GM21529 (cell line): ENCODE measurements at regions not wholly inside any gene's neighbourhood (a gene's known extent, or its start where the extent isn't known, plus 50 kb on each side); places are given as distances from the start of the nearest gene placed in this dataset.

Source experiments
- ATAC-seq: cut with Tn5 transposase; IDR thresholded peaks from one replicate; pipeline ENCODE4 v1.9.1; 2021; ENCODE audit not compliant: unreplicated experiment

- ATAC-seq = no peak
These were observed 433.2 kb downstream of the HINT1 start for GRCh38 chr5:130731839-130732238.

- ATAC-seq = no peak
These were observed 435.5 kb downstream of the HINT1 start for GRCh38 chr5:130729541-130729940.

GRCh38 chr5:130727830-130728229 is 437.2 kb downstream of the HINT1 start:
- no peak for ATAC-seq

GRCh38 chr5:130724658-130725057 is 440.4 kb downstream of the HINT1 start:
- no peak for ATAC-seq

- ATAC-seq = no peak
These were observed 444.7 kb downstream of the HINT1 start for GRCh38 chr5:130720355-130720754.

GRCh38 chr5:130715541-130715940 is 449.5 kb downstream of the HINT1 start:
- ATAC-seq = no peak

GRCh38 chr5:130714200-130714599 is 450.9 kb downstream of the HINT1 start:
- ATAC-seq = no peak

GRCh38 chr5:130712324-130712723 is 452.7 kb downstream of the HINT1 start:
- ATAC-seq = no peak

- no peak for ATAC-seq
These were observed 454.5 kb downstream of the HINT1 start for GRCh38 chr5:130710596-130710995.

- ATAC-seq = no peak
These were observed 456.3 kb downstream of the HINT1 start for GRCh38 chr5:130708754-130709153.

GRCh38 chr5:130706696-130707095 is 458.4 kb downstream of the HINT1 start:
- ATAC-seq = no peak

- no peak for ATAC-seq
These were observed 459.7 kb downstream of the HINT1 start for GRCh38 chr5:130705368-130705767.

GRCh38 chr5:130693509-130693908 is 471.5 kb downstream of the HINT1 start:
- ATAC-seq = no peak

- no peak for ATAC-seq
These were observed 472.3 kb downstream of the HINT1 start for GRCh38 chr5:130692770-130693169.

- ATAC-seq = no peak
These were observed 475.2 kb downstream of the HINT1 start for GRCh38 chr5:130689831-130690230.

- ATAC-seq = no peak
These were observed 477.8 kb downstream of the HINT1 start for GRCh38 chr5:130687085-130687733.

- no peak for ATAC-seq
These were observed 486.4 kb downstream of the HINT1 start for GRCh38 chr5:130678637-130679036.

- no peak for ATAC-seq
These were observed 498.6 kb downstream of the HINT1 start for GRCh38 chr5:130666462-130666861.

GRCh38 chr5:130652176-130652575 is 512.9 kb downstream of the HINT1 start:
- no peak for ATAC-seq

- ATAC-seq = no peak
These were observed 513.6 kb downstream of the HINT1 start for GRCh38 chr5:130651440-130651839.

GRCh38 chr5:130643321-130643720 is 521.7 kb downstream of the HINT1 start:
- ATAC-seq = no peak

- no peak for ATAC-seq
These were observed 522.6 kb downstream of the HINT1 start for GRCh38 chr5:130642461-130642860.

GRCh38 chr5:130627145-130627544 is 537.9 kb downstream of the HINT1 start:
- ATAC-seq = no peak
